ENCODE measurements at regions not wholly inside any gene's neighbourhood (a gene's known extent, or its start where the extent isn't known, plus 50 kb on each side); places are given as distances from the start of the nearest gene placed in this dataset.
"Not testable (repeated sequence)": the region's sequence is repeated elsewhere in the genome, so short reads cannot be mapped to it uniquely, and the experiment has no call there.

DNA sequence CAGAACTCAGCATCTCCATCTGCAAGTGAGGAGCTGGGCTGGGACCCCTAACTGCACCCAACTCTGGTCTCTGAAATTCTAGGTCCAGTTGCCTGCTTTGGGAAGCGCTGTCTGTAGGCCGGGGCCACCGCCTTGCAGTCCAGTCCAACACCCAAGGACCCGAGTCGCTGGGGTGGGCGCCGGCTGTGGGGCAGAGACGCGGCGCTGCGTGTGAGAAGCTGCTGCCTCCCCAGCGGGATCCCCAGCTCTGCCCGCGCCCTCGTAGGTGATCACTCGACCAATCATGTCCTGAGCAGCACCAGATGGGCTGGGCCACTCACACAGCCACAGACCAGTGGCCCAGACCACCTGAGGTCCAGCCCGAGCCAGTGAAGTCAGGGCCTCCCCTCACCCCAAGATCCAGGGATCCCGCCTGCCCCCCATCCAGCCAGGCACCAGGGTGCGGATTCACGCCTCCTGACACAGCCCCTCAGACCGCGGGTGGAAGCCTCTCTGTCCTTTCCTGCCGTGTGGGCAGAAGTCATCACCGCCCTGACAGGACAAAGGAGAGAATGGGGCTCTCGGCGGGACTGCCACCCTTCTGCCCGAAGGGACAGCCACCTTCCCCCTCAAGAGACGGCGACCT is 67.4 kb upstream of the ADGRA1 start:
- no peak for DNase-seq (ENCODE audit: low spot score)

DNA sequence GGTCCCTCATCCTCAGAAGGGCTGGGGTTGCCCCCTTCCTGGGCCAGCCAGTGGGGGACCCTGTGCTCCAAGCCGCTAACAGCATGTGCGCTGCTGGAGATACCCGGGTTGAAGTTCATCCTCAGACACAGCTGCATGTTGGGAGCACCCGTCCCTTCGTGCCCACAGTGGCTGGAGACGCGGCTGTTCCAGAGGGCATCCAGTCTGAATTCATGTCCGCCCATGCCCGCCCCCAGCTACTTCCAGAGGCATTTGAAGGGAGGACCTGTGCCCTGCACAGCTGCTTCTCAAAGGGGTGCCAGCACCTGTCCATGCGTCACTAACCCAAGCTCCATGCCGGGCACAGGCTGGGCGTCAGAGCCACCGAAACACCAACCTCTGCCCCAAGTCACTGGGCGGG is 68.1 kb upstream of the ADGRA1 start:
- DNase-seq (ENCODE audit: low spot score) = no peak

DNA sequence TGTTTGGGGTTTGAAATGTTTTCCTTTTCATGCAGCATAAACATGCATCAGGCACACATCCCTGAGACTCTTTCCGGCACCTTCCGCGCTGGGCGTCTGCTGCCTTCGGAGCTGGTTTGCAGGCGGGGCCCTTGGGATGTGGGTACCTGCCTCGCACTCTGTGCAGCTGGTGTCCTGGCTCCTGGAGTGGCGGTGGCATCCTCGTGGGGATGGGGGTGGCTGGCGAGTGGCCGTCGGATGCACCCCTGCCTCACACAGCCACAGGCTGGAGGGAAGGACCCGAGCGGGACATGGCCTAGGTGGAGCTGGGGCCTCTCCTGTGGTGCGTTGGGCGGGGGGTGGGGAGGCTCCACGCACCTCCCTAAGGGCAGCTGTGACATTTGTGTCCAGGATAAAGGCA is 68.5 kb upstream of the ADGRA1 start:
- DNase-seq (ENCODE audit: low spot score) = no peak

DNA sequence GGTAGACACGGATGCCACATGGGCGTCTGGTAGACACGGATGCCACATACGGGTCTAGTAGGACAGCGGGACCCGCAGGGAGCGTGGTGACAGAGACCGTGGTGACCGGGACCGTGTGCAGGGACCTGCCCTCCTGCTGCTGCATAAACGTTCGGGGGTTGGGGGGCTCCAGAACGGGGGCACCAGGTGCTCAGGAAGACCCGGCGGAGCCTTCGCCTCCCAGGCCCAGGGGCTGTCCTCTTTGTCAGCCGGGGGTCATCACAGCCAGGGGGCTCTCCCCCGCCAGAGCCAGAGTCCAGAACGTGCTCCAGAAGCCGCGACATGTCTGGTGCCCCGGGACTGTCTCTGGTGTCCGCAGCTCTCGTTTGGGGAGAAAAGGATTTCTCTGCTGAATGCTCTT is 69.2 kb upstream of the ADGRA1 start:
- DNase-seq (ENCODE audit: low spot score) = no peak

DNA sequence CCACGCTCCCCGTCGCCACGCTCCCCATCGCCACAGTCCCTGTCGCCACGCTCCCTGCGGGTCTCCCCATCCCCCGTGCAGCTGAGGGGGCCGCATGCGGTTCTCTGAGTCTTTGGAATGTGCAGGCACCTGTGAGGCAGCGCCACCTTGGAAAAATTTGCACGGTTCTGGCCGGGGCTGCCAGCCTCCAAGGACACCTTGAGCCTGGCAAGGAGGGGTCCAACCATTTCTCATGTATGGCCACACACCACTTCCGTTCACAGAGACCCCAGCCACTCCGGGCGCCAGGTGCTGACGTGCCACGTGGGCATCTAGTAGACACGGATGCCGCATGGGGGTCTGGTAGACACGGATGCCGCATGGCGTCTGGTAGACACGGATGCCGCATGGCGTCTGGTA is 70.5 kb upstream of the ADGRA1 start:
- no peak for DNase-seq (ENCODE audit: low spot score)

DNA sequence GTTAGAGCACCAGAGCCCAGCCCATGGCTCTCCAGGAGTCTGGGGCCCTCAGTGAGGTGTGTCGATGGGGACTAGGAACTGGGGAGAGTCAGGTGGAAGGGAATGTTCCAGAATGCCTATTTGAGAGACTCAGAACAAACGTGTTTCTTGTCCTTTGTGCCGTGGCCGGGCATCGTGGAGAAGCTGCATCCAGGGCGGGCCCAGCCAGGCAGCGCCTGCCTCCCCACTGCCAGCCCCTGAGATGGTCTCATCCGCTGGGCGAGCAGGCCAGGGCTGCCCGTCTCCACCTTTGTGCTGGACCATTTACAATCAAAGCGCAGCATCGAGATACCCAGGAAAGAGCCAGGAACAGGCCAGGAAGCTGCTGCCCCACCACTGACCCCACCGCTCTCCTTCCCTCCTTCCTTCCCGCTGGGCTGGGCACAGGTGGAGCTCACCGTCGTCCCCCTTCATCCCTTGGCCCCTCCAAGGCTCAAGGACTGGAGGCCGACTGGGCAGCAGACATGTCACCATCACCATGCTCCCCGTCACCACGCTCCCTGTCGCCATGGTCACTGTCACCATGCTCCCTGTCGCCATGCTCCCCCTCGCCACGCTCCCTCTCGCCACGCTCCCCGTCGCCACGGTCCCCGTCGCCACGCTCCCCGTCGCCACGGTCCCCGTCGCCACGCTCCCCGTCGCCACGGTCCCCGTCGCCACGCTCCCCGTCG is 71.1 kb upstream of the ADGRA1 start:
- DNase-seq (ENCODE audit: low spot score) = no peak

DNA sequence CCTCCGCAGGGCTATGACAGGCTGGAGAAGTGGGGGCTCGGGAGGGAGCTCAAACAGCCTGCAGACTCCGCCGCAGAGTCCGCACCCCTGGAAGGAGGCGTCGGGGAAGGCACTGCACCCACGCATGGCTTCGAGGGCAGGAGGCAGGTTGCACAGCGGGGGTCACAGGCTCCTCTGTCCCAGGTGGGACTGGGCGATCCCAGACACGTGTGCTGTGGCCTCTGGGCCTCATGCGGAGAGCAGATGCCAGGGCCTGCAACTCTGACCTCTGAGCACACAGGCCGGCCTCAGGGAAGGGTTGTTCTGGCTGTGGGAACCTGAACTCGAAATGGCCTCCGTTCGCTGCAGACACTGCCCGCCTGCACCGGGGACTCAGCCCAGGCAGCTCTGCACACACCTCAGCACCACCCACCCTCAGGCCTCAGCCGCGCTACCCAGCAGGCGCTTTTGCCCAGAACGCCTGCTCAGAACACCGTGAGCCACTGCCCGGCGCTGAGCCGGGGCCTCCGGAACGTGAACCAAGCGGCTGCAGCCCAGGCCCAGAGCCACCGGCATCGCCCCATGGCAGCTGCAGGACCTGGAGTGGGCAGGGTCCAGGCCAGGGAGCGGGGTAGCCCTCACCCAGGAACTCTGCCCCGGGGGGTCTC is 71.8 kb upstream of the ADGRA1 start:
- no peak for DNase-seq (ENCODE audit: low spot score)

DNA sequence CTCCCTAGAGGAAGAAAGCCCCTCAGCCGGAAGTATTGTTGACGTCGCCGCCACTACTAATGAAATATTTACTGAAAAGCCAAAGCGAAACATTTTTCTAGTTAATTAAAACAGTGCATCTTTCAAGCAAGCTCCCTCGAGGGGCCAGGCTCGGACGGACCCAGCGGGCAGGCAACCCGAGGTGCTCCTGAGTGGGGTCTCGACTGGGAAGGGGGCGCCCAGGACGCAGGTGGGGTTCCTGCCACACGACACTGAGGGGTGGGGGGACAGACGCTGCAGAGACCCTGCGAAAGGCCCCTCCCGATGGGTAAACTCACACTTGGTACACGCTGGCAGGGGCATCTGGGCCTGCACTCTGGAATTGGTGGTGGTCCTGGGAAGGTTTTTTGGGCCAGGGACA is 72.4 kb upstream of the ADGRA1 start:
- no peak for DNase-seq (ENCODE audit: low spot score)

DNA sequence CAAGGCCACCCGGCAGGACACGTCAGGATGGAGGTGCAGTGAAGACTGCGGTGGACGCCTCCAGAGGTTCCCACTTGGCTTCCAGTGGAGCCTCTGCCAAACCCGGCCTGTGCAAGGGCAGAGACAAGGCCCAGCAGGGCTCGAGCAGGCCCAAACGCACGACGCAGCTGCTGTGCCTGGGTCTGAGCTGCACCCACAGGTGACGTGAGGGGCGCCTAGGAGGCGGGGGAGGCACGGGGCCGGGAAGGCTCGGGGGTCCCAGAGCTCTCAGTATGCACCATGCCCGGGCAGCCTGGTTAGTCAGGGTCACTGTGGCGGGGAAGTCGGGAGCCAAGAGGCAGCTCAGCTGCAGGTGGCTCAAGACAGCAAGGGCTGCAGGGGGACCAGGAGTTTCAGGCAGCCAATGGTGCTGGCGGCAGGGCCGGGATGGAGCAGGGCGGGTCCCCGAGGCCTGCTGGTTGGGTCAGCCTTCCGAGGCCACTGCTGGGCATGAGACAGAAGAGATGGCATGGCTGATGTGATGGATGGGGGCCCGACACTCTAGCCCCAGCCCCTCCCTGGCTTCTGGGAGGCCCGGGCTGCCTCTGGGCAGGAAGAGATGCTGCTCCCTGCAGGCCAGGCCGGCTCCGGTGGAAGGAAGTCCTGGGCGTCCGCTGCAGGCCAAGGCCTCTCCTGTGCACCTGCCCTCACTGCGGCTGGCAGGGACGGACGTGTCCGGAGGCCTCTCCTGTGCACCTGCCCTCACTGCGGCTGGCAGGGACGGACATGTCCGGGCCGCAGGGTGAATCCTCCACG is 72.2 kb upstream of the CFAP46 start:
- DNase-seq (ENCODE audit: low spot score) = no peak

DNA sequence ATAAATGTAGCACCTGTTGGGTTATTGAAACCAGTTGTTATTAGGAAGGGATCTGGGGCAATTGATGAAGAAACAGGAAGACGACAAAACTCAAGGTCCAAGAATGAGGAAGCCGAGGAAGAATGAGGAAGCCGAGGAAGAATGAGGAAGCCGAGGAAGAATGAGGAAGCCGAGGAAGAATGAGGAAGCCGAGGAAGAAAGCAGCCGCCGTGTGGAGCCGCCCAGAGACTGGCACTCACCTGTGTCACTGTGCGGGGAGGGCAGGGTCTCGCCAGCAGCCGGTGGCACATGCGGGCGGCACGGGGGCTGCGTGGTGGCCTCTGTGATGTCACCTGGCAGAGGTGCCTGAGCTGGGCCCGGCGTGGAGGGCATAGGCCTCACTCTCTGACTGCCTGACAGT is 71.1 kb upstream of the CFAP46 start:
- DNase-seq (ENCODE audit: low spot score) = no peak

DNA sequence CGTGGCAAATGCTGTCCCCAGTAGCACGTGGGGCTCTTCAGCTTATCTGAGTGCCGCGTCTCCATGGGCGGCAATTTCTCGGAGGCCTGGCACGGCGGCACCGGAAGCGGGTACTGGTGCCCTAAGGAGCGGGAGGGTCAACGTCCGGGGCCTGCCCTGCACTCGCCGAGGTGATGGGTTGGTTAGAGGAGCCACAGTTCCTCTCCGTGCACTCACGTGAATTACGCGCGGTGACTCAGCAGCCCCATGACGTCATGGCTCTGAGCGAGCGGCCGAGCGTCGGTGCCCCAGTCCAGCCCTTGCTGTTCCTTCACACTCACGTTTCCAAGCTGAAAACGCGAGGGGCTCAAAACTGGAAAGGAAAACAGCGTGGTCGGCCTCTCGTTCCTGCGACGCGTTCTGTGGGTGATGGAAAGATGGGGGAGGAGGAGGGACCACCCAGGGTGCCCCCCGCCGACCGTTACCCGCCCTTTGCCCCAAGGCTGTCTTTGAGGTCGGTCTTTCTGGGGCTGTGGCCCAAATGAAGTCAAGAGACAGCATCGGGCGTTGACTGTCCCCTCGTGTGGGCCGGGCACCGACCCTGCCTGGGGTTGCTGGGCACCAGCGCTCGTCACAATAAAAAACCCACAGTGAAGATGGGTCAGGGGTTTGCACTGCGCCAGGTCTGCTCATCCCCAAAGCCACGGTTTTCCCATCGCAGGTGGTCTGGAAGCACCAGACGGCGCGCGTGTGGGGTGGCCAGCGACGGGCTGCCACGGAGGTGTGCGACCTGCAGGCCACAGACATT is 70.4 kb upstream of the CFAP46 start:
- DNase-seq (ENCODE audit: low spot score) = no peak

DNA sequence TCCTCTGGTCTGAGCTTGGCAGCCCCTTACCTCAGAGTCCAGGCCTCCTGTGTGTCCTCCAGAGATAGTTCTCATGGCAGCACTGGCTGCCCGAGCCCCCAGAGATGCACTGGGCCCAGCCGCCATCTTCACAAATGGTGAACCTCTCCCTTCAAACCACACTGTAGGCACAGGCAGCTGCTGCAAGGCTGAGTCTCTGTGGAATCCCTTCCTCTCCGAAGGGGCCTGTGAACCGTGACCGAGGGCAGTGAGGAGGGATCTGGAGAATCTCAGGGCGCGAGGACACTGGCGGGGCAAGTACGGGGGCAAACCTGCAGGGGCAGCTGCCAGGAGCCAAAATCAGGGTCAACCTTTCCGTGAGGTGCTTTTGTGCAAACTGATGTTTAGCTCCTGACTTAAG is 69.5 kb upstream of the CFAP46 start:
- no peak for DNase-seq (ENCODE audit: low spot score)

DNA sequence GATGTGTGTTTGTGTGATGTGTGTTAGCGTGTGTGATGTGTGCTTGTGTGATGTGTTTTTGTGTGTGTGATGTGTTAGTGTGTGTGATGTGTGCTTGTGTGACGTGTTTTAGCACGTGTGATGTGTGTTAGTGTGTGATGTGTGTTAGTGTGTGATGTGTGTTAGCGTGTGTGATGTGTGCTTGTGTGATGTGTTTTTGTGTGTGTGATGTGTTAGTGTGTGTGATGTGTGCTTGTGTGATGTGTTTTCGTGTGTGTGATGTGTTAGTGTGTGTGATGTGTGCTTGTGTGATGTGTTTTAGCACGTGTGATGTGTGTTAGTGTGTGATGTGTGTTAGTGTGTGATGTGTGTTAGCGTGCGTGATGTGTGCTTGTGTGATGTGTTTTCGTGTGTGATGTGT is 69.0 kb upstream of the CFAP46 start:
- not testable (repeated sequence) for DNase-seq (ENCODE audit: low spot score)

DNA sequence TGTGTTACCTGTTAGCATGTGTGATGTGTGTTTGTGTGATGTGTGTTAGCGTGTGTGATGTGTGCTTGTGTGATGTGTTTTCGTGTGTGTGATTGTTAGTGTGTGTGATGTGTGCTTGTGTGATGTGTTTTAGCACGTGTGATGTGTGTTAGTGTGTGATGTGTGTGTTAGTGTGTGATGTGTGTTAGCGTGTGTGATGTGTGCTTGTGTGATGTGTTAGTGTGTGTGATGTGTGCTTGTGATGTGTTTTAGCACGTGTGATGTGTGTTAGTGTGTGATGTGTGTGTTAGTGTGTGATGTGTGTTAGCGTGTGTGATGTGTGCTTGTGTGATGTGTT is 68.4 kb upstream of the CFAP46 start:
- not testable (repeated sequence) for DNase-seq (ENCODE audit: low spot score)

DNA sequence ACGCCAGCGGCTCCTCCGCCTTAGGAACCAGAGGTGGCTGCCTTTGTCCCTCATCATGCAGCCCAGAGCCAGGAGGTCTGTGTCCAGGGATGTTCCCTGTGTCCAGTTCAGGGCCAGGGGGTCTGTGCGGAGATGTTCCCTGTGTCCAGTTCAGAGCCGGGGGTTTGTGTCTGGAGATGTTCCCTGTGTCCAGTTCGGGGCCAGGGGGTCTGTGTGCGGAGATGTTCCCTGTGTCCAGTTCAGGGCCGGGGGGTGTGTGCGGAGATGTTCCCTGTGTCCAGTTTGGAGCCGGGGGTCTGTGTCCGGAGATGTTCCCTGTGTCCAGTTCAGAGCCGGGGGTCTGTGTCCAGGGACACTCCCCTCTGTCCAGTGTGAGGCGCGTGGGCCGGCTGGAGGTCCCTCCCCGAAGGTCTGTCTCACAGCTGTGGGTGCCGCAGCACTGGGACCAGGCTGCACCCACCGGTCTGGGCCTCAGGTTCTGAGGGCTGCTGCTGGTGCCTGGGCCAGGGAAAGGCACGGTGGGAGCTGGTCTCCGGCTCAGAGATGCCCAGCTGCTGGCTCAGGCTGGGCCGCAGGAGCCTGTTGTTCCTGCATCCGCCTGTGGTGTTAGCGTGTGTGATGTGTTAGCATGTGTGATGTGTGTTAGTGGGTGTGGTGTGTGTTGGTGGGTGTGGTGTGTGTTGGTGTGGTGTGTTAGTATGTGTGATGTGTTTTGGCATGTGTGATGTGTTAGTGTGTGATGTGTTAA is 67.9 kb upstream of the CFAP46 start:
- DNase-seq (ENCODE audit: low spot score) = no peak

DNA sequence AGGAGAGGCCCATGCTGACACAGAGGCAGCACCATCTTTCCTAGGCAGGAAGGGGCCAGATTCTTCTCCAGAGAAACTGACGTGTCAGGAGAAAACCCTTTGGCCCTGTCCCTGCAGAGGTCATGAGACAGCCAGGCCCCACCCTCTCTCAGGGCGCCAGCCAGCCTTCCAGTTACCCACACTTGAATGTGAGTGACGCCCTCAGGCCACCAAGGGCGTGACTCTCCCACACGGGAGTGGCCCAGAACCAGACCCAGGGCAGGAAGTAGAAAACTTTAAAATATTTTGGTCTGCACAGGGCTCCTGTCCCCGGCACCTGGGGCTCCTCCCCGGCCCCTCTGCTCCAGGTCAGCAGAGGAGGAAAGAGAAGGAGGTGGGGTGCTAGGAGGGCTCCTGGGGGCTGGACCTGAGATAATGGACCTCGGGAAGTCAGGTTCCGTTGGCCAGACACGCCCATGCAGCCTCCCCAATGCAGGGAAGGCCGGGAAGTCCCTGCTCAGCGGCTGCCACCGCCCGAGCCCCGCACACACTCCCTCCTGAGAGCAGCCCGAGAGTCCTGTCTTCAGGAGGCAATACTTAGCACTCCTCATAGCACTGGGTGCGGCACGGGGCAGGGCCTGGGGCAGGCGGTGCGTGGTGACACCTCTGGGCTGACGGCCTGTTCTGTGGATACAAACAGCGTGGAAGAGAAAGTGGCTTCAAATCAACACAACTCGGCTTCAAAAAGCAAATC is 67.0 kb upstream of the CFAP46 start:
- DNase-seq (ENCODE audit: low spot score) = peak; percentile 88

DNA sequence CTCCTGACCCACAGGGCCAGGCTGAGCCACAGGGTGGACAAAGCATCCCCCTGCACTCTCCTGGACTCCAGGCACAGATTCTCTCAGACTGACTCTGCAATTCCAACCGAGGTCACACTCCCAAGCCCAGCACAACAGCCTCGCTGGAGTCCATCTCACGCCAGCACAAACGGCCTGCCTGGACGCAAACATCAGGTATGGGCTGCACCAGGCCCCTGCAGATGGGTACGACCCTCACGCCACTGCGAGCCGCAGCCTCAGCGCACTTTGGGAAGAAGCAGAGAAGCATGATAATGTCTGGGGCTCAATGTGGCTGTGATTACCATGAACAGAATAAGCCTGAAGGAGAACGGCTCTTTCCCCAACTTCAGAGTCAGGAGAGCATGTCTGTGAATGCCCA is 66.4 kb upstream of the CFAP46 start:
- DNase-seq (ENCODE audit: low spot score) = no peak

DNA sequence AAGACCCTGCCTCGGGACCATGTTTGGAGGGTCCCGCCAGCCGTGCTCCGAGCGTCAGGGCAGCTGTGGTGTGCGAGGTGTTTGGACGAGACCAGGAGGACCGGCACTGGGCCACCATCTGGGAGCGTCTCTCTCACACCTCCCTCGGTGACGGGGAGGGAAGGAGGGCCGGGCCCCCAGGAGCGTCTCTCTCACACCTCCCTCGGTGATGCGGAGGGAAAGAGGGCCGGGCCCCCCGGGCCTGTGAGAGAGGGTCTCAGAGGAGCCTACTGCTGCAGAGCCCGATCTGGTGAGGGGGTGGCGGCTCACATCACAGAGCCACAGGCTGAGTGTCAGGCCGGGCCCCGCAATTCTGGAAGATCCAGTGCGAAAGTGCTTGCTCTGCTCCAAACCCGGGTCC is 65.8 kb upstream of the CFAP46 start:
- DNase-seq (ENCODE audit: low spot score) = no peak

DNA sequence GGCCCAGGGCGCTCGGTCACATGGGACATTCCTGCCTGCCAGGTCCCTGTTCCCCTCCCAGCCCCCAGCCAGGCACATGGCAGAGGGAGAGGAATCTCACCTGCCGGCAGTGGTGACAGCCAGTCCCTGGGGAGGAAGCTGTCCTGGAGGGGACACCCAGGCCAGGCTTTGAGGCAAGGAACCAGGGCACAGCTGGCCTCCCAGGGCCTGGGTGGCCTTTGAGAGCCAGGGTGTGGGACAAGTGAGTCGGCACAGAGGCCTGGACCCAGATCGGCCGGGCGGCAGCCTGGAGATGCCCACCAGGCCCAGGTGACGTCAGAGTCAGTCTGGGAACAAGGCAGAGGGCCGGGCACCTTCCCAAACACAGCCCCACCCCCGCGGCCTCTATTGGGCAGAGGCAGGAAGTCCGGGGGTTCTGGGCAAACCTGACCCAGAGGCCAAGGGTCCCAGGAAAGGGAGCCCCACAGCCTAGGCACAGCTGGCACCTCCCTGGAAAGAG is 65.0 kb upstream of the CFAP46 start:
- no peak for DNase-seq (ENCODE audit: low spot score)

DNA sequence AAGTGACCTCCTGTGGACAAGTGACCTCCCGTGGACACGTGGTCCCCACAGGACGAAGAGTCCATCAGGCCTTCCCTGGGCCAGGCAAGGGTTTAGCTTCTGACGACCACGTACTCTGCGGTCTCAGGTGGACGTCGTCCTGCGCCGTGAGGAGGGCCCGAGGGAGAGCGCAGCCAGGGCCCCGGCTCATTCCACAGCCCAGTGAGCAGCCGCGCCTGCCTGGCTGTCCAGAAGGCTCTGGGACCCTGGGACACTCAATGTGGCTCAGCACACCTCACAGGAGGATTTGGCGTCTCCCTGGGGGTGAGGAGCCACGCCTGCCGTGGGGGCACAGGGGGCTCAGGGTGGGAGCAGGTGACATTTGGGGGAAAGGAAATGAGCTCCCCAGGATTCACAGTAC is 64.4 kb upstream of the CFAP46 start:
- DNase-seq (ENCODE audit: low spot score) = no peak

DNA sequence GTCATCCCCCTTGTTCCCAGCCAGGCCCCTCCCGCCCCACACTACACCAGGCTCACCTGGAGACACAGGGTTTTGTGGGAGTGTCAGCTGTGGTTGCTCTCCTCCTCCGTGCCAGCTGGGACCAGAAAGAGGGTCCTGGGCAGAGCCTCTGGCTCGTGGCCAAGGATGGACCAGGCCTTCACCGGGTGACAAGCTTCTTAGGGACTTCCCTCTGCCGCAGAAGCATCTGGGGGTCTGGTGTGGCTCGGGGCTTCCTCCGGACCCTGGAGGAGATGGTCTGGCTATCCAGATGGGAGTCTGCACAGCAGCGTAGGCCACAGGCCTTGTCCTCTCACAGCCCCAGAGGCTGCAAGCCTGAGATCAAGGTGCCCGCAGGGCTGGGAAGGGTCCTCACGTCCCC is 63.8 kb upstream of the CFAP46 start:
- DNase-seq (ENCODE audit: low spot score) = no peak

Measured in LoVo (cell line).